H9 (cell line): ENCODE measurements at regions not wholly inside any gene's neighbourhood (a gene's known extent, or its start where the extent isn't known, plus 50 kb on each side); places are given as distances from the start of the nearest gene placed in this dataset.

ENCODE experiments used
- DNase-seq: peaks from one replicate; pipeline ENCODE4 v3.0.0-alpha.2; 2017
- H2AFZ ChIP-seq: one replicate; pipeline ENCODE4 v1.6.1; 2013; ENCODE audit warnings: mild to moderate bottlenecking, low read length, control low read depth, moderate library complexity
- H2AK5ac ChIP-seq: 2 replicates; pipeline ENCODE4 v1.6.1; 2013; ENCODE audit warnings: low read length, control low read depth, mixed read lengths; ENCODE audit not compliant: insufficient read length
- H2BK120ac ChIP-seq: one replicate; pipeline ENCODE4 v1.6.1; 2013; ENCODE audit warnings: low read depth, mild to moderate bottlenecking, low read length, control low read depth, inconsistent platforms; ENCODE audit not compliant: poor library complexity, severe bottlenecking
- H2BK12ac ChIP-seq: 2 replicates; pipeline ENCODE4 v1.6.1; 2013; ENCODE audit warnings: low read length, control low read depth, mixed read lengths, low read depth; ENCODE audit not compliant: insufficient read length
- H2BK15ac ChIP-seq: 2 replicates; pipeline ENCODE4 v1.6.1; 2013; ENCODE audit warnings: low read depth, low read length, control low read depth
- H2BK20ac ChIP-seq: one replicate; pipeline ENCODE4 v1.6.1; 2013; ENCODE audit warnings: low read depth, mild to moderate bottlenecking, low read length, control low read depth, inconsistent platforms; ENCODE audit not compliant: poor library complexity, severe bottlenecking
- H2BK5ac ChIP-seq: 2 replicates; pipeline ENCODE4 v1.6.1; 2013; ENCODE audit warnings: low read length, control low read depth, mixed read lengths; ENCODE audit not compliant: insufficient read length
- H3K14ac ChIP-seq: 2 replicates; pipeline ENCODE4 v1.6.1; 2013; ENCODE audit warnings: low read length, control low read depth; ENCODE audit not compliant: insufficient read depth
- H3K18ac ChIP-seq: 2 replicates; pipeline ENCODE4 v1.6.1; 2013; ENCODE audit warnings: low read depth, mild to moderate bottlenecking, mixed read lengths, low read length, control low read depth; ENCODE audit not compliant: insufficient read length
- H3K23ac ChIP-seq: 2 replicates; pipeline ENCODE4 v1.6.1; 2013; ENCODE audit warnings: low read length, control low read depth, mixed read lengths, low read depth; ENCODE audit not compliant: insufficient read length
- H3K23me2 ChIP-seq: 2 replicates; pipeline ENCODE4 v1.6.1; 2013; ENCODE audit warnings: low read depth, mild to moderate bottlenecking, mixed read lengths, low read length, control low read depth; ENCODE audit not compliant: insufficient read length, poor library complexity, severe bottlenecking
- H3K27ac ChIP-seq: 2 replicates; pipeline ENCODE4 v1.5.1; 2013; ENCODE audit warnings: low read length, control low read depth, mixed read lengths, low read depth; ENCODE audit not compliant: insufficient read length
- H3K27me3 ChIP-seq: 2 replicates; pipeline ENCODE4 v1.6.1; 2013; ENCODE audit warnings: low read length, control low read depth, inconsistent platforms; ENCODE audit not compliant: insufficient read depth
- H3K4ac ChIP-seq: 2 replicates; pipeline ENCODE4 v1.6.1; 2013; ENCODE audit warnings: low read depth, mild to moderate bottlenecking, control low read depth, inconsistent platforms, low read length, moderate library complexity
- H3K4me1 ChIP-seq: 2 replicates; pipeline ENCODE4 v1.6.1; 2013; ENCODE audit warnings: low read length, control low read depth, inconsistent platforms; ENCODE audit not compliant: insufficient read depth
- H3K4me2 ChIP-seq: 2 replicates; pipeline ENCODE4 v1.6.1; 2013; ENCODE audit warnings: low read length, control low read depth, mixed read lengths; ENCODE audit not compliant: insufficient read length, insufficient read depth
- H3K56ac ChIP-seq: 2 replicates; pipeline ENCODE4 v1.6.1; 2013; ENCODE audit warnings: low read depth, mild to moderate bottlenecking, mixed read lengths, low read length, control low read depth; ENCODE audit not compliant: insufficient read length
- H3K79me1 ChIP-seq: 2 replicates; pipeline ENCODE4 v1.6.1; 2013; ENCODE audit warnings: low read depth, mild to moderate bottlenecking, moderate library complexity, low read length, control low read depth, inconsistent platforms; ENCODE audit not compliant: insufficient read depth, poor library complexity, severe bottlenecking
- H3K79me2 ChIP-seq: 2 replicates; pipeline ENCODE4 v1.6.1; 2013; ENCODE audit warnings: low read length, control low read depth, inconsistent platforms; ENCODE audit not compliant: insufficient read depth
- H3K9ac ChIP-seq: 2 replicates; pipeline ENCODE4 v1.6.1; 2013; ENCODE audit warnings: low read length, control low read depth, mixed read lengths; ENCODE audit not compliant: insufficient read length; ENCODE audit errors: extremely low read depth
- H3K9me3 ChIP-seq: one replicate; pipeline ENCODE4 v1.6.1; 2013; ENCODE audit warnings: low read depth, low read length, inconsistent platforms; ENCODE audit not compliant: control insufficient read depth
- H3T11ph ChIP-seq: one replicate; pipeline ENCODE4 v1.6.1; 2013; ENCODE audit warnings: mild to moderate bottlenecking, low read length, control low read depth, inconsistent platforms
- H4K20me1 ChIP-seq: one replicate; pipeline ENCODE4 v1.6.1; 2013; ENCODE audit not compliant: control insufficient read depth, insufficient read length, insufficient read depth
- H4K5ac ChIP-seq: 2 replicates; pipeline ENCODE4 v1.6.1; 2013; ENCODE audit warnings: low read depth, mild to moderate bottlenecking, mixed read lengths, low read length, control low read depth; ENCODE audit not compliant: insufficient read length
- H4K8ac ChIP-seq: replicated peaks from 2 replicates; pipeline ENCODE4 v1.6.1; 2013; ENCODE audit warnings: low read length, control low read depth, mixed read lengths, low read depth; ENCODE audit not compliant: insufficient read length
- H4K91ac ChIP-seq: 2 replicates; pipeline ENCODE4 v1.6.1; 2013; ENCODE audit warnings: low read depth, mild to moderate bottlenecking, moderate library complexity, mixed read lengths, low read length, control low read depth; ENCODE audit not compliant: insufficient read length
- H3K27ac Mint-ChIP-seq, 3 experiments: 2 replicates in 2 of 3; 3 replicates in 1 of 3; pipeline ENCODE4 v1.8.0; 2020 to 2021; ENCODE audit warnings: mixed read lengths in 3 of 3, mild to moderate bottlenecking in 1 of 3, moderate library complexity in 1 of 3
- H3K27me3 Mint-ChIP-seq: 2 replicates; pipeline ENCODE4 v1.8.0; 2021; ENCODE audit warnings: low read depth, mild to moderate bottlenecking, moderate library complexity, mixed read lengths
- H3K36me3 Mint-ChIP-seq, 3 experiments: 2 replicates in 2 of 3; 3 replicates in 1 of 3; pipeline ENCODE4 v1.8.0; 2020 to 2021; ENCODE audit warnings: low read depth in 3 of 3, mixed read lengths in 3 of 3; ENCODE audit not compliant: insufficient read depth in 1 of 3
- H3K4me1 Mint-ChIP-seq, 2 experiments: 2 replicates each; pipeline ENCODE4 v1.8.0; 2020; ENCODE audit warnings: mixed read lengths in 2 of 2
- H3K4me3 Mint-ChIP-seq, 2 experiments: 2 replicates in 1 of 2; 3 replicates in 1 of 2; pipeline ENCODE4 v1.8.0; 2020 to 2021; ENCODE audit warnings: mild to moderate bottlenecking in 2 of 2, mixed read lengths in 2 of 2, moderate library complexity in 1 of 2
- H3K9me3 Mint-ChIP-seq, 2 experiments: 2 replicates in 1 of 2; 3 replicates in 1 of 2; pipeline ENCODE4 v1.8.0; 2020; ENCODE audit warnings: mild to moderate bottlenecking in 2 of 2, mixed read lengths in 2 of 2, moderate library complexity in 1 of 2
- TF ChIP-seq, protein P1 (sequence below): fragments of 200-600 bp; sonication (generic); conservative IDR thresholded peaks from 3 replicates; pipeline ENCODE4 v1.8.0; 2021; ENCODE audit warnings: antibody characterized with exemption, mild to moderate bottlenecking

DNA sequence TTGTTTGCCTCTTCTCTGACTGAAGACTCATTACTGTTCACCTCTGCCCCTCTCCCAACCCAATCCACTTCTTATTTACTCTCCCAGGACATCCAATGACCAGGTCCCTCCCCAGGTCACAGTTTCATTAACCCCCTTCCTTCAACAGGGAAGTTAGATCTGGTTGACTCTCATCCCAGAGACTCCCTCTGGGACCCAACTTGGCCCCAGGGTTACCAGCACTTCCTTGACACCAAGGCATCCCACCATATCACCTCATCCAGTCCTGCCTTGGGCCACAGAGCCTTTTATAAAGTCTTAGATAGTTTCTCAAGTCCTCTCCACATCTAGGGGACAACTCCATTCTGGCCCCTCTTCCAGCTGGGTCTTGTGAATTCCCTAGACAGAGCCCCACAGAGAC, 470.6 kb upstream of the TSHZ3 start:
- no peak overlapping the region for H4K5ac ChIP-seq
- no peak overlapping the region for H2BK20ac ChIP-seq
- H3K9me3 ChIP-seq: no peaks in the 10 kb centered on the region
- no peak overlapping the region for H2AK5ac ChIP-seq
- H3K27ac ChIP-seq: no peak overlapping the region
- H2BK15ac ChIP-seq: no peak overlapping the region
- no peaks in the 10 kb centered on the region for H3K79me1 ChIP-seq
- Mint-ChIP-seq H3K36me3 (peaks cover 0 to 5% (median 0%) of the 10 kb centered on the region in 3 experiments; a peak in 1 of 7 replicates), H3K4me3 (no peak overlapping the region), H3K27ac (no peak overlapping the region; a peak in 1 of 7 replicates), H3K9me3 (no peaks in the 10 kb centered on the region; a peak in 1 of 5 replicates), H3K27me3 (no peaks in the 10 kb centered on the region; the same call in none of the 2 replicates), H3K4me1 (peaks cover 13 to 14% of the 10 kb centered on the region in 2 experiments)
- no peaks in the 10 kb centered on the region for H3K23me2 ChIP-seq
- no peaks in the 10 kb centered on the region for H4K20me1 ChIP-seq
- H3K79me2 ChIP-seq: no peaks in the 10 kb centered on the region
- no peak overlapping the region for H3K18ac ChIP-seq
- no peak overlapping the region for H3K4me2 ChIP-seq
- H3T11ph ChIP-seq: no peak overlapping the region
- H2BK12ac ChIP-seq: no peak overlapping the region
- no peaks in the 10 kb centered on the region for H3K27me3 ChIP-seq
- no peak overlapping the region for H2AFZ ChIP-seq
- H2BK5ac ChIP-seq: no peak overlapping the region
- H2BK120ac ChIP-seq: no peak overlapping the region
- TF ChIP-seq, protein P1, sequence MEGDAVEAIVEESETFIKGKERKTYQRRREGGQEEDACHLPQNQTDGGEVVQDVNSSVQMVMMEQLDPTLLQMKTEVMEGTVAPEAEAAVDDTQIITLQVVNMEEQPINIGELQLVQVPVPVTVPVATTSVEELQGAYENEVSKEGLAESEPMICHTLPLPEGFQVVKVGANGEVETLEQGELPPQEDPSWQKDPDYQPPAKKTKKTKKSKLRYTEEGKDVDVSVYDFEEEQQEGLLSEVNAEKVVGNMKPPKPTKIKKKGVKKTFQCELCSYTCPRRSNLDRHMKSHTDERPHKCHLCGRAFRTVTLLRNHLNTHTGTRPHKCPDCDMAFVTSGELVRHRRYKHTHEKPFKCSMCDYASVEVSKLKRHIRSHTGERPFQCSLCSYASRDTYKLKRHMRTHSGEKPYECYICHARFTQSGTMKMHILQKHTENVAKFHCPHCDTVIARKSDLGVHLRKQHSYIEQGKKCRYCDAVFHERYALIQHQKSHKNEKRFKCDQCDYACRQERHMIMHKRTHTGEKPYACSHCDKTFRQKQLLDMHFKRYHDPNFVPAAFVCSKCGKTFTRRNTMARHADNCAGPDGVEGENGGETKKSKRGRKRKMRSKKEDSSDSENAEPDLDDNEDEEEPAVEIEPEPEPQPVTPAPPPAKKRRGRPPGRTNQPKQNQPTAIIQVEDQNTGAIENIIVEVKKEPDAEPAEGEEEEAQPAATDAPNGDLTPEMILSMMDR: no peak
- no peaks in the 10 kb centered on the region; the same call in 1 of the 2 replicates for H3K4me1 ChIP-seq
- H3K9ac ChIP-seq: no peak overlapping the region
- H3K23ac ChIP-seq: no peak overlapping the region
- H4K8ac ChIP-seq: no peak overlapping the region
- H3K4ac ChIP-seq: no peak overlapping the region
- no peak overlapping the region for H3K14ac ChIP-seq
- DNase-seq: no peak
- no peak overlapping the region for H4K91ac ChIP-seq
- no peak overlapping the region for H3K56ac ChIP-seq
